ENCODE measurements at regions not wholly inside any gene's neighbourhood (a gene's known extent, or its start where the extent isn't known, plus 50 kb on each side); places are given as distances from the start of the nearest gene placed in this dataset.
A peak's percentile ranks its signal among the peaks of the same experiment; 100 is the strongest.

GRCh38 chr14:76664790-76665189 is 96.5 kb upstream of the VASH1 start:
- no peak for DNase-seq

GRCh38 chr14:76666746-76667145 is 94.5 kb upstream of the VASH1 start:
- no peak for DNase-seq

GRCh38 chr14:76669770-76670169 is 91.5 kb upstream of the VASH1 start:
- DNase-seq, result no peak

- DNase-seq, result no peak
Observed at GRCh38 chr14:76672123-76672522, 89.1 kb upstream of the VASH1 start.

GRCh38 chr14:76673261-76673660 is 88.0 kb upstream of the VASH1 start:
- DNase-seq, result no peak

- no peak for DNase-seq
Observed at GRCh38 chr14:76675046-76675445, 86.2 kb upstream of the VASH1 start.

- no peak for DNase-seq
Observed at GRCh38 chr14:76676539-76676938, 84.7 kb upstream of the VASH1 start.

GRCh38 chr14:76677534-76678145 is 83.6 kb upstream of the VASH1 start:
- DNase-seq, result no peak

GRCh38 chr14:76678244-76678800 is 82.9 kb upstream of the VASH1 start:
- no peak for DNase-seq

GRCh38 chr14:76682367-76682766 is 78.9 kb upstream of the VASH1 start:
- no peak for DNase-seq

GRCh38 chr14:76686646-76687045 is 74.6 kb upstream of the VASH1 start:
- DNase-seq, result no peak

GRCh38 chr14:76687611-76688382 is 73.5 kb upstream of the VASH1 start:
- peak; percentile 34 to 42 for DNase-seq

- no peak for DNase-seq
Observed at GRCh38 chr14:76688383-76688671, 72.9 kb upstream of the VASH1 start.

GRCh38 chr14:76690502-76691105 is 70.7 kb upstream of the VASH1 start:
- no peak for DNase-seq

- no peak for DNase-seq
Observed at GRCh38 chr14:76694106-76694505, 67.2 kb upstream of the VASH1 start.

GRCh38 chr14:76695263-76695920 is 65.9 kb upstream of the VASH1 start:
- DNase-seq, result no peak

GRCh38 chr14:76696361-76696760 is 64.9 kb upstream of the VASH1 start:
- DNase-seq, result no peak

- no peak for DNase-seq
Observed at GRCh38 chr14:76696791-76697190, 64.5 kb upstream of the VASH1 start.

- no peak for DNase-seq
Observed at GRCh38 chr14:76697246-76697905, 63.9 kb upstream of the VASH1 start.

GRCh38 chr14:76698191-76698590 is 63.1 kb upstream of the VASH1 start:
- DNase-seq, result no peak

- no peak for DNase-seq
Observed at GRCh38 chr14:76698631-76699030, 62.6 kb upstream of the VASH1 start.

All from right lung (tissue), 2 donors.